ENCODE measurements at regions not wholly inside any gene's neighbourhood (a gene's known extent, or its start where the extent isn't known, plus 50 kb on each side); places are given as distances from the start of the nearest gene placed in this dataset.

GRCh38 chr6:79396625-79397024 is 140.6 kb downstream of the LCA5 start:
- no peak for DNase-seq (ENCODE audit: low read depth)
- no peak for TF ChIP-seq CTCF (conservative IDR thresholded peaks at IDR 0.05; ENCODE audit: low read depth, low read length)
- H3K4me3 ChIP-seq (ENCODE audit: low read depth, low read length) = no peak overlapping the region

GRCh38 chr6:79394690-79395089 is 142.5 kb downstream of the LCA5 start:
- DNase-seq (ENCODE audit: low read depth) = no peak
- TF ChIP-seq CTCF (conservative IDR thresholded peaks at IDR 0.05; ENCODE audit: low read depth, low read length) = no peak
- no peak overlapping the region for H3K4me3 ChIP-seq (ENCODE audit: low read depth, low read length)

GRCh38 chr6:79392094-79392493 is 145.1 kb downstream of the LCA5 start:
- no peak overlapping the region for H3K4me3 ChIP-seq (ENCODE audit: low read depth, low read length)
- no peak for DNase-seq (ENCODE audit: low read depth)
- no peak for TF ChIP-seq CTCF (conservative IDR thresholded peaks at IDR 0.05; ENCODE audit: low read depth, low read length)

- DNase-seq (ENCODE audit: low read depth) = no peak
- TF ChIP-seq CTCF (conservative IDR thresholded peaks at IDR 0.05; ENCODE audit: low read depth, low read length) = no peak
Measured at GRCh38 chr6:79391480-79391879, 145.8 kb downstream of the LCA5 start.

GRCh38 chr6:79385893-79386292 is 151.3 kb downstream of the LCA5 start:
- H3K4me3 ChIP-seq (ENCODE audit: low read depth, low read length) = no peak overlapping the region
- no peak for TF ChIP-seq CTCF (conservative IDR thresholded peaks at IDR 0.05; ENCODE audit: low read depth, low read length)
- DNase-seq (ENCODE audit: low read depth) = no peak

More at GRCh38 chr6:79391480-79391879, 145.8 kb downstream of the LCA5 start:
- no peak overlapping the region for H3K4me3 ChIP-seq (ENCODE audit: low read depth, low read length)

GRCh38 chr6:79385333-79385732 is 150.9 kb upstream of the HMGN3 start:
- H3K4me3 ChIP-seq (ENCODE audit: low read depth, low read length) = no peak overlapping the region
- no peak for DNase-seq (ENCODE audit: low read depth)
- TF ChIP-seq CTCF (conservative IDR thresholded peaks at IDR 0.05; ENCODE audit: low read depth, low read length) = no peak

GRCh38 chr6:79384845-79385244 is 150.4 kb upstream of the HMGN3 start:
- TF ChIP-seq CTCF (conservative IDR thresholded peaks at IDR 0.05; ENCODE audit: low read depth, low read length) = no peak
- H3K4me3 ChIP-seq (ENCODE audit: low read depth, low read length) = no peak overlapping the region
- DNase-seq (ENCODE audit: low read depth) = no peak
